Pons (tissue), 1 donor: ENCODE measurements at regions not wholly inside any gene's neighbourhood (a gene's known extent, or its start where the extent isn't known, plus 50 kb on each side); places are given as distances from the start of the nearest gene placed in this dataset.

Experiments
- DNase-seq: peaks from one replicate; pipeline ENCODE4 v3.0.0-alpha.2; 2016; ENCODE audit warnings: low spot score

DNA sequence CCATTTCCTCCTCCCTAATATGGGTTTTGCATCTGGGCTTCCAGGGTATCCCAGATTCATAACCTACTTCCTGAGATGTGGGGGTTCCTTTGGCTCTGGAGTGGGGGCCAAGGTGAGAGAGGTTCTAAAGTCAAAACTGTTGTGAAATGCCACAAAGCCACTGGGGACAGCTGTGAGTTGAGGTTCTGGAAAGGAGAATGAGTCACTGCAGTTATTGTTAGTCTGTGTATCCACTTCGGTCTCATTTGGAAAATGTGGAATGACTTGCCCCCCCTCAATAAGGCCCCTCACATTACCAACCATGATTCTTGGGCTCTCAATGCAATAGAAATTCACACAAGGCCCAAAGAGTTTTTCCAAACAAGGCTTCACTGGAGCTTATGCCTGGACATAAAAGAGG, 51.1 kb upstream of the LGALSL start:
- no peak for DNase-seq

DNA sequence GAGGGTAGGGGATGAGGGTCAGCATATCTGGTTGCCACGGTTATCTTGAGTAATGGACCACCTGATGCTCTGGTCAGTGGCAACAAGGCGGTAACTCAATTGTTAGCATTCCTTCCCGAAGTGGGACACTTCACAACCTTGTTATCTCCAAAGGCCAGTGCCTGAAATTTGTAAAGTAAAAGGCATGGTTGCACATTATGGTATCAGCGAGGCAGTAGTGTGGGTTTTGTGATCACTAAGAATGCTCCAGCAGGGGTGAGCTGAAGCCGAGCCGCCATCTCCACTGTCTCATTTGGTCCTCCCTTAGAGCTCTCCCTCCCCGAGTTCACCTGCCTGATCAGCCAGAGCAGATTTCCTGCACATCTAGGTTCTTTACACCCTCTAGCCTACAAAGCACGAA, 50.5 kb upstream of the LGALSL start:
- DNase-seq: no peak

DNA sequence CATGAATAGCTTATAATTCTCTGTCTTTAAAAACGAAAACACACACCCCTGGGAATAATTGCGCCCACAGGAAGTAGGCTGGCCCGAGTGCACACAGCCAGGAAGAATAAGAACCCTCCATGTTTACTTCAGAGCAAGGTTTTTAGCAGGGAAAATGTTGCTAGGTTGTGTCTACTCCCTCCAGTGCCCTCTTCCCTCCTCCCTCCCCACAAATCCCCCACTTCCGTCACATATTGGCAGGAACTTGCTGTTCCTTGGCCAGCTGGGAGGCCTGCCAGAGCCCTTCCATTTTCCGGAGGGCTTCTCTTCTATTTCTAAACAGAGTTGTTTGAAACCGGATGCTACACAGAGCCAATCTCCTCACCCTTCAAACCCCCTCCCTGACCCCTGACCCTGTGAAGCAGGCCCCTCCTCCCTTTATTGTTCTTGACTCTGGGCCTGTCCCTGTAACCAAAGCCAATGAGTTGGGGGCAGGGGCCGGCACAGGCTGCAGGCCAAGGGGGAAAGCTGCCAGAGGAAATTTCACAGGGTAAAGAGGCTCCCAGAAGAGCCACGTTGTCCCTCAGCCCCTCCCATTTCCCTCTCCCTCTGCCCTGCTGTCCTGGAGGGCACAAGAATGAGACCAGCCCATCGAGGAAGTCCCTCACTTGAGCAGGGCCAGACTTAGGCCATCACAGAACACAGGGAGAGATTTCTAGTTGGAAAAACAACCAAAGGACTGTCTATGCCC, 49.8 kb upstream of the LGALSL start:
- peak; percentile 79 for DNase-seq
